Esophagus (tissue), 2 donors: ENCODE measurements at regions not wholly inside any gene's neighbourhood (a gene's known extent, or its start where the extent isn't known, plus 50 kb on each side); places are given as distances from the start of the nearest gene placed in this dataset.

Experiments used
- H3K27ac ChIP-seq, 2 donors: one replicate each; pipeline ENCODE4 v1.5.1; 2013; ENCODE audit warnings: low read depth in 2 of 2, mild to moderate bottlenecking in 2 of 2, inconsistent platforms in 1 of 2, low read length in 1 of 2, moderate library complexity in 1 of 2
- H3K27me3 ChIP-seq, 2 donors: one replicate each; pipeline ENCODE4 v1.6.1; 2013; ENCODE audit warnings: low read length in 2 of 2, control low read depth in 1 of 2, mild to moderate bottlenecking in 1 of 2; ENCODE audit not compliant: insufficient read depth in 2 of 2, control insufficient read depth in 1 of 2
- H3K36me3 ChIP-seq, 2 donors: one replicate each; pipeline ENCODE4 v1.6.1; 2013; ENCODE audit warnings: low read length in 1 of 2; ENCODE audit not compliant: control insufficient read depth in 2 of 2, insufficient read depth in 2 of 2
- H3K4me1 ChIP-seq, 2 donors: one replicate each; pipeline ENCODE4 v1.6.1; 2013; ENCODE audit warnings: low read length in 1 of 2; ENCODE audit not compliant: control insufficient read depth in 2 of 2, insufficient read depth in 2 of 2
- H3K4me3 ChIP-seq, 2 donors: one replicate each; pipeline ENCODE4 v1.5.1; 2013; ENCODE audit warnings: low read length in 2 of 2, mild to moderate bottlenecking in 2 of 2, low read depth in 1 of 2, moderate library complexity in 1 of 2
- H3K9me3 ChIP-seq, 2 donors: one replicate each; pipeline ENCODE4 v1.6.1; 2013; ENCODE audit warnings: mild to moderate bottlenecking in 2 of 2, low read depth in 1 of 2, low read length in 1 of 2, moderate library complexity in 1 of 2; ENCODE audit not compliant: control insufficient read depth in 2 of 2, insufficient read depth in 1 of 2
- WGBS, 2 donors: extraction: QIAGEN DNeasy Blood & Tissue Kit; methylation state at CpG; one replicate each; pipeline ENCODE4 v1.1.7; 2013; 5-methylcytosine and 5-hydroxymethylcytosine counted together
- donor health status: healthy with polysubstance abuse.
- donor health status: Bipolar disorder and iron deficiency.

GRCh38 chr20:6831461-6831860 lies 64.0 kb downstream of the BMP2 start:
- H3K4me3 ChIP-seq: no peak overlapping the region
- no peaks in the 10 kb centered on the region for H3K4me1 ChIP-seq
- no peaks in the 10 kb centered on the region for H3K27me3 ChIP-seq
- no peaks in the 10 kb centered on the region for H3K9me3 ChIP-seq
- no peak overlapping the region for H3K27ac ChIP-seq
- H3K36me3 ChIP-seq: no peaks in the 10 kb centered on the region
- 81 to 82% methylated on average over 3 of the region's 3 CpGs for WGBS, 2 donors

- WGBS, 2 donors: 91 to 95% methylated on average over 10 of the region's 10 CpGs
- no peak overlapping the region for H3K4me3 ChIP-seq
- H3K27ac ChIP-seq: no peak overlapping the region
- H3K9me3 ChIP-seq: no peaks in the 10 kb centered on the region
- no peaks in the 10 kb centered on the region for H3K27me3 ChIP-seq
- H3K36me3 ChIP-seq: no peaks in the 10 kb centered on the region
- no peaks in the 10 kb centered on the region for H3K4me1 ChIP-seq
These were observed 65.3 kb downstream of the BMP2 start for GRCh38 chr20:6832811-6833210.

- no peak overlapping the region for H3K4me3 ChIP-seq
- 74 to 78% methylated on average over 3 of the region's 3 CpGs for WGBS, 2 donors
- H3K36me3 ChIP-seq: no peaks in the 10 kb centered on the region
- H3K27me3 ChIP-seq: no peaks in the 10 kb centered on the region
- no peaks in the 10 kb centered on the region for H3K4me1 ChIP-seq
- no peaks in the 10 kb centered on the region for H3K9me3 ChIP-seq
- no peak overlapping the region for H3K27ac ChIP-seq
These were observed 68.1 kb downstream of the BMP2 start for GRCh38 chr20:6835609-6836008.

- Histone ChIP-seq H3K9me3 (no peaks in the 10 kb centered on the region), H3K36me3 (no peaks in the 10 kb centered on the region), H3K4me3 (no peak overlapping the region), H3K27me3 (no peaks in the 10 kb centered on the region), H3K27ac (no peak overlapping the region), H3K4me1 (no peaks in the 10 kb centered on the region)
- 90 to 91% methylated on average over 7 of the region's 7 CpGs for WGBS, 2 donors
These were observed 69.4 kb downstream of the BMP2 start for GRCh38 chr20:6836821-6837374.

- Histone ChIP-seq H3K36me3 (no peaks in the 10 kb centered on the region), H3K9me3 (no peaks in the 10 kb centered on the region), H3K27ac (no peak overlapping the region), H3K4me3 (no peak overlapping the region), H3K4me1 (no peaks in the 10 kb centered on the region), H3K27me3 (no peaks in the 10 kb centered on the region)
- 60 to 82% methylated on average over 2 of the region's 2 CpGs for WGBS, 2 donors
These were observed 70.2 kb downstream of the BMP2 start for GRCh38 chr20:6837730-6838129.

- 71 to 72% methylated on average over 11 of the region's 11 CpGs for WGBS, 2 donors
- Histone ChIP-seq H3K27ac (no peak overlapping the region), H3K36me3 (no peaks in the 10 kb centered on the region), H3K9me3 (no peaks in the 10 kb centered on the region), H3K4me1 (no peaks in the 10 kb centered on the region), H3K27me3 (no peaks in the 10 kb centered on the region), H3K4me3 (no peak overlapping the region)
These were observed 70.8 kb downstream of the BMP2 start for GRCh38 chr20:6838181-6838826.

GRCh38 chr20:6841128-6841527 lies 73.6 kb downstream of the BMP2 start:
- Histone ChIP-seq H3K4me1 (no peaks in the 10 kb centered on the region), H3K27me3 (no peaks in the 10 kb centered on the region), H3K36me3 (no peaks in the 10 kb centered on the region), H3K9me3 (no peaks in the 10 kb centered on the region), H3K27ac (no peak overlapping the region), H3K4me3 (no peak overlapping the region)
- WGBS, 2 donors: 86 to 91% methylated on average over 2 of the region's 2 CpGs

- Histone ChIP-seq H3K9me3 (no peaks in the 10 kb centered on the region), H3K27me3 (no peaks in the 10 kb centered on the region), H3K36me3 (no peaks in the 10 kb centered on the region), H3K4me3 (no peak overlapping the region), H3K4me1 (no peaks in the 10 kb centered on the region), H3K27ac (no peak overlapping the region)
These were observed 77.7 kb downstream of the BMP2 start for GRCh38 chr20:6845141-6845540.

- Histone ChIP-seq H3K36me3 (no peaks in the 10 kb centered on the region), H3K9me3 (no peaks in the 10 kb centered on the region), H3K4me1 (no peaks in the 10 kb centered on the region), H3K4me3 (no peak overlapping the region), H3K27me3 (no peaks in the 10 kb centered on the region), H3K27ac (no peak overlapping the region)
- WGBS, 2 donors: 73 to 83% methylated on average over 3 of the region's 3 CpGs
These were observed 80.6 kb downstream of the BMP2 start for GRCh38 chr20:6848041-6848440.

- H3K27me3 ChIP-seq: no peaks in the 10 kb centered on the region
- no peaks in the 10 kb centered on the region for H3K4me1 ChIP-seq
- 64 to 74% methylated on average over 2 of the region's 2 CpGs for WGBS, 2 donors
- no peak overlapping the region for H3K27ac ChIP-seq
- no peaks in the 10 kb centered on the region for H3K9me3 ChIP-seq
- no peaks in the 10 kb centered on the region for H3K36me3 ChIP-seq
- H3K4me3 ChIP-seq: no peak overlapping the region
These were observed 81.5 kb downstream of the BMP2 start for GRCh38 chr20:6848992-6849391.
